Progenitor cell of endocrine pancreas (in vitro differentiated cells): ENCODE measurements at regions not wholly inside any gene's neighbourhood (a gene's known extent, or its start where the extent isn't known, plus 50 kb on each side); places are given as distances from the start of the nearest gene placed in this dataset.

Source experiments
- DNase-seq: peaks from one replicate; pipeline ENCODE4 v3.0.0; 2021; ENCODE audit warnings: low spot score; ENCODE audit not compliant: unreplicated experiment
- H3K27ac Mint-ChIP-seq: 2 replicates; pipeline ENCODE4 v1.8.0; 2021; ENCODE audit warnings: mild to moderate bottlenecking, moderate library complexity, mixed read lengths
- H3K27me3 Mint-ChIP-seq: 2 replicates; pipeline ENCODE4 v1.8.0; 2021; ENCODE audit warnings: mixed read lengths
- H3K36me3 Mint-ChIP-seq: 2 replicates; pipeline ENCODE4 v1.8.0; 2022; ENCODE audit warnings: mixed read lengths; ENCODE audit not compliant: insufficient read depth
- H3K4me1 Mint-ChIP-seq: 2 replicates; pipeline ENCODE4 v1.8.0; 2021; ENCODE audit warnings: low read depth, mixed read lengths
- H3K4me3 Mint-ChIP-seq: 2 replicates; pipeline ENCODE4 v1.8.0; 2021; ENCODE audit warnings: low read depth, mild to moderate bottlenecking, moderate library complexity, mixed read lengths
- H3K9me3 Mint-ChIP-seq: 2 replicates; pipeline ENCODE4 v1.8.0; 2021; ENCODE audit warnings: low read depth, mixed read lengths
- CTCF ChIP-seq: fragments of 200-600 bp; sonication (generic); IDR thresholded peaks from one replicate; pipeline ENCODE4 v1.5.0; 2021; ENCODE audit warnings: antibody characterized with exemption, mild to moderate bottlenecking; ENCODE audit not compliant: unreplicated experiment

- no peak overlapping the region for H3K4me3 Mint-ChIP-seq
- H3K36me3 Mint-ChIP-seq = no peaks in the 10 kb centered on the region
- no peak for TF ChIP-seq CTCF
- no peak overlapping the region for H3K27ac Mint-ChIP-seq
- H3K4me1 Mint-ChIP-seq = peaks cover 8% of the 10 kb centered on the region
- H3K27me3 Mint-ChIP-seq = no peaks in the 10 kb centered on the region
- no peak for DNase-seq
- H3K9me3 Mint-ChIP-seq = no peaks in the 10 kb centered on the region
Observed at GRCh38 chr20:11375335-11375734, 542.4 kb upstream of the BTBD3 start.

DNA sequence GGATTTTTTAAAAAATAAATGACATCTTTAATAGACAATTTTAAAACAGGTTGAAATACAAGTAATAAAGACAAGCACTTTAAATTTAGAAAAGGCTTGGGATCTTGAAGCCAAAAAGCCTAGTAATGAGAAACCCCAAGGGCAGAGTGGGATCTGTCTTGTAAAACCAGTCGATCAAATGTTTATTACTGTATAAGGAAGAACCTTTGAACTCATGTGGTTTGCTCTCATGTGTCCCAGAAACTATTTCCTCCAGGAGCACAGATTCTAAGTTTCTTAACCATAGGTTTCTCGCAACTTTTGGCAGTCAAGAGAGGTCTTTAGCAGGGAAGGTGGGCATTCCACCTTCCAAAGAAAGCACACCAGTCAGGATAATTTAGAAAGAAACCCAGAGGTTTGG, 541.7 kb upstream of the BTBD3 start:
- no peaks in the 10 kb centered on the region for H3K36me3 Mint-ChIP-seq
- no peak overlapping the region for H3K4me3 Mint-ChIP-seq
- peaks cover 8% of the 10 kb centered on the region for H3K4me1 Mint-ChIP-seq
- no peak for TF ChIP-seq CTCF
- DNase-seq = no peak
- peaks cover 4% of the 10 kb centered on the region for H3K9me3 Mint-ChIP-seq
- no peaks in the 10 kb centered on the region for H3K27me3 Mint-ChIP-seq
- no peak overlapping the region for H3K27ac Mint-ChIP-seq

DNA sequence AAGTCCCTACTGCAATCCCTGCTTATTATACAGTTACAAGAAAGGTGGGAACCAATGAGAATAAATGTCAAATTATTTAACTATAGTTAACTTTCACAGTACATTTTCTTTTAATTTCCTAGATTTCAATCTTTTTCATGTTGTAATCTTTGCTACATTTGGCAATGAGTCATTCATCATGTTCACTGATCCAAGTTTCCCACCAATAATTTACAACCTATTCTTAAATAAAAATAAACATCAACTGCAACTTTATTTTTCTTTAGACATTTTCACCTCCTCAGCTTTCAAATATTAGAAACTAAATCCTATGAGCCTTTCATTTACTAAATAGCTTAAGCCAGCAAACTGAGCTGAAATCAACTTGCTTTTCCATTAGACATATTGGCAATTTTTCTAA, 541.3 kb upstream of the BTBD3 start:
- no peak for TF ChIP-seq CTCF
- Mint-ChIP-seq H3K27me3 (no peaks in the 10 kb centered on the region), H3K4me3 (no peak overlapping the region), H3K36me3 (no peaks in the 10 kb centered on the region), H3K27ac (no peak overlapping the region), H3K9me3 (peaks cover 5% of the 10 kb centered on the region), H3K4me1 (peaks cover 8% of the 10 kb centered on the region)
- no peak for DNase-seq

GRCh38 chr20:11376998-11377397, 540.7 kb upstream of the BTBD3 start:
- no peak overlapping the region for H3K4me3 Mint-ChIP-seq
- H3K4me1 Mint-ChIP-seq = peaks cover 8% of the 10 kb centered on the region
- H3K27me3 Mint-ChIP-seq = no peaks in the 10 kb centered on the region
- DNase-seq = no peak
- no peaks in the 10 kb centered on the region for H3K36me3 Mint-ChIP-seq
- H3K27ac Mint-ChIP-seq = no peak overlapping the region
- no peak for TF ChIP-seq CTCF
- H3K9me3 Mint-ChIP-seq = peaks cover 10% of the 10 kb centered on the region

DNA sequence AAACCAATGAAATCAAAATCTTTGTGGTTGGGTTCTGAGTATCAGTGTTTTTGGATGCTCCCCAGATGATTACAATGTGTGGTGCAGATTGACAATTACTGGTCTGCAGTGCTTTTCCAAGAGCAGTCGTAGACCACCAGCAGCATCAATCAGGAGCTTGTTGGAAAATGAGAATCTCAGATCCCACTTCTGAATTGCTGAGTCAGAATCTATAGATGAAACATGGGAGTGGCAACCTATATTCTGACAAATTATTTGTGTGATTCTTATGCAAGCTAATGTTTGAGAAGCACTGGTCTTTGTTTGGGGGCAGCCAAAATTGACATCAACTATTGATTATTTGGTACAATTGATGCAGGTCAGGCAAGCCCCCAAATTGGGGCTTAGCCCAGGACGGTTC, 539.9 kb upstream of the BTBD3 start:
- no peak for TF ChIP-seq CTCF
- H3K27me3 Mint-ChIP-seq = no peaks in the 10 kb centered on the region
- no peak for DNase-seq
- no peak overlapping the region for H3K27ac Mint-ChIP-seq
- H3K4me1 Mint-ChIP-seq = peaks cover 8% of the 10 kb centered on the region
- no peak overlapping the region for H3K4me3 Mint-ChIP-seq
- peaks cover 17% of the 10 kb centered on the region for H3K9me3 Mint-ChIP-seq
- H3K36me3 Mint-ChIP-seq = peaks cover 1% of the 10 kb centered on the region
